Cardiac muscle cell (in vitro differentiated cells and primary cell): ENCODE measurements at regions not wholly inside any gene's neighbourhood (a gene's known extent, or its start where the extent isn't known, plus 50 kb on each side); places are given as distances from the start of the nearest gene placed in this dataset.

Experiments
- DNase-seq, 2 donors: peaks; one replicate each; pipeline versions ENCODE4 v3.0.0 to v3.0.0-alpha.2; 2010 to 2017; ENCODE audit warnings: low read depth in 1 of 2, low spot score in 1 of 2
- H3K27ac ChIP-seq: fragments of 200-600 bp; sonication (generic); 2 replicates; pipeline ENCODE4 v1.5.1; 2016
- H3K27me3 ChIP-seq: fragments of 200-600 bp; sonication (generic); 2 replicates; pipeline ENCODE4 v1.6.0; 2016; ENCODE audit warnings: control low read depth
- H3K36me3 ChIP-seq: fragments of 200-600 bp; sonication (generic); 2 replicates; pipeline ENCODE4 v1.5.1; 2016; ENCODE audit warnings: control low read depth
- H3K4me1 ChIP-seq: fragments of 200-600 bp; sonication (generic); 2 replicates; pipeline ENCODE4 v1.8.1; 2017; ENCODE audit warnings: low read depth, mild to moderate bottlenecking, mixed run types
- H3K4me3 ChIP-seq: fragments of 200-600 bp; sonication (generic); 2 replicates; pipeline ENCODE4 v1.5.1; 2016; ENCODE audit warnings: mild to moderate bottlenecking
- H3K9me3 ChIP-seq: fragments of 200-600 bp; sonication (generic); 2 replicates; pipeline ENCODE4 v1.5.1; 2017; ENCODE audit warnings: low read depth, mild to moderate bottlenecking, control low read depth
- CTCF ChIP-seq: IDR thresholded peaks from 2 replicates; pipeline ENCODE4 v1.5.1; 2012; ENCODE audit warnings: low read depth, mild to moderate bottlenecking, low read length

- Histone ChIP-seq H3K36me3 (no peaks in the 10 kb centered on the region), H3K27ac (no peak overlapping the region), H3K9me3 (no peaks in the 10 kb centered on the region), H3K27me3 (no peaks in the 10 kb centered on the region), H3K4me1 (no peaks in the 10 kb centered on the region), H3K4me3 (no peak overlapping the region)
- DNase-seq = no peak
- TF ChIP-seq CTCF = no peak
These were observed 85.5 kb upstream of the SPANXB1 start for GRCh38 chrX:140916872-140917271.

- peak in 1 of 2 donors; percentile 6 for DNase-seq
- H3K9me3 ChIP-seq = no peaks in the 10 kb centered on the region
- no peaks in the 10 kb centered on the region for H3K27me3 ChIP-seq
- H3K4me3 ChIP-seq = no peak overlapping the region
- TF ChIP-seq CTCF = no peak
- no peak overlapping the region for H3K27ac ChIP-seq
- H3K4me1 ChIP-seq = no peaks in the 10 kb centered on the region
- no peaks in the 10 kb centered on the region for H3K36me3 ChIP-seq
These were observed 84.9 kb upstream of the SPANXB1 start for GRCh38 chrX:140917354-140918115.

GRCh38 chrX:140918398-140919038 is 83.9 kb upstream of the SPANXB1 start:
- H3K27me3 ChIP-seq = no peaks in the 10 kb centered on the region
- H3K4me1 ChIP-seq = no peaks in the 10 kb centered on the region
- H3K27ac ChIP-seq = no peak overlapping the region
- H3K36me3 ChIP-seq = no peaks in the 10 kb centered on the region
- H3K4me3 ChIP-seq = no peak overlapping the region
- peak; percentile 55 to 82 for DNase-seq
- no peaks in the 10 kb centered on the region for H3K9me3 ChIP-seq
- peak; percentile 57 for TF ChIP-seq CTCF

GRCh38 chrX:140920416-140920815 is 82.0 kb upstream of the SPANXB1 start:
- no peak for DNase-seq
- H3K4me3 ChIP-seq = no peak overlapping the region
- H3K27me3 ChIP-seq = no peaks in the 10 kb centered on the region
- H3K27ac ChIP-seq = no peak overlapping the region
- no peaks in the 10 kb centered on the region for H3K9me3 ChIP-seq
- no peaks in the 10 kb centered on the region for H3K4me1 ChIP-seq
- TF ChIP-seq CTCF = no peak
- no peaks in the 10 kb centered on the region for H3K36me3 ChIP-seq

GRCh38 chrX:140923118-140923517 is 79.3 kb upstream of the SPANXB1 start:
- Histone ChIP-seq H3K27me3 (no peaks in the 10 kb centered on the region), H3K36me3 (no peaks in the 10 kb centered on the region), H3K27ac (no peak overlapping the region), H3K4me1 (no peaks in the 10 kb centered on the region), H3K9me3 (no peaks in the 10 kb centered on the region), H3K4me3 (no peak overlapping the region)
- no peak for TF ChIP-seq CTCF
- DNase-seq = no peak
